ENCODE measurements at regions not wholly inside any gene's neighbourhood (a gene's known extent, or its start where the extent isn't known, plus 50 kb on each side); places are given as distances from the start of the nearest gene placed in this dataset.

DNA sequence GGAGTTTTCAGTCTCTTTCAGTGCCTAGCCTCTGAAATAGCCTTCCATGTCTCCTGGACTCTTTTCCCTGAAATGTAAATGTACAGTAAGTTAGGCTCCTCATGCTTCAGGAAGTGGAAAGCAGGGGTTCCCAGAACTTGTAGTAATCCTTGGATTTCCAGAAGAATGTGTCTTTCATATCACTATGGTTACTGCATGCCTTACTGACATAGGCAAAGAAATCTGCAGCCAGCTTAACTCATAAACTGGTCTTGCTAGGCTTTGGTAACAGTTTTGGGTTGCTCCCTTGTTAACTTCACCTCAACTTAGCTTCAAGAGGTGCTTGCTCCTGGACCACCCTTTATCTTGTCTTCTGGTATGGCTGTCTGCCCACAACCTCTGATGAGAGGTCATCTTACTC, 686.8 kb upstream of the DDX18 start:
- Histone ChIP-seq H3K4me3 (ENCODE audit: low read depth, low read length, poor library complexity, severe bottlenecking) (no peak overlapping the region), H3K9me2 (ENCODE audit: insufficient read depth, low read length) (no peaks in the 10 kb centered on the region), H4K20me1 (ENCODE audit: insufficient read depth, low read length) (no peaks in the 10 kb centered on the region), H3K36me3 (ENCODE audit: insufficient read depth, low read length) (no peaks in the 10 kb centered on the region), H3K27ac (ENCODE audit: low read depth, low read length, poor library complexity, severe bottlenecking) (no peak overlapping the region), H2AFZ (ENCODE audit: low read length) (no peak overlapping the region), H3K79me2 (ENCODE audit: insufficient read depth, low read depth, low read length) (no peaks in the 10 kb centered on the region), H3K4me2 (ENCODE audit: low read length) (no peak overlapping the region), H3K9me3 (ENCODE audit: low read length) (no peaks in the 10 kb centered on the region), H3K4me1 (ENCODE audit: insufficient read depth, low read length, poor library complexity, severe bottlenecking) (no peaks in the 10 kb centered on the region)
- ChIA-PET CTCF (ENCODE audit: unreplicated experiment) (no interaction called here), POLR2A (no interaction called here)
- TF ChIP-seq CTCF (conservative IDR thresholded peaks at IDR 0.05; ENCODE audit: low read length): no peak
- no peak for TF ChIP-seq EZH2phosphoT487 (IDR thresholded peaks at IDR 0.05; ENCODE audit: borderline replicate concordance, low read depth, low read length)
- no TSS peak for BruUV-seq (replicated peaks)
- intact Hi-C loops (cut with micrococcal nuclease; ENCODE audit: unreplicated experiment): no loop called here
- DNase-seq (ENCODE audit: low spot score): no peak

- Histone ChIP-seq H3K9me2 (ENCODE audit: insufficient read depth, low read length) (no peaks in the 10 kb centered on the region), H3K4me1 (ENCODE audit: insufficient read depth, low read length, poor library complexity, severe bottlenecking) (no peaks in the 10 kb centered on the region), H2AFZ (ENCODE audit: low read length) (no peak overlapping the region), H3K4me2 (ENCODE audit: low read length) (no peak overlapping the region), H3K9me3 (ENCODE audit: low read length) (no peaks in the 10 kb centered on the region), H4K20me1 (ENCODE audit: insufficient read depth, low read length) (no peaks in the 10 kb centered on the region), H3K4me3 (ENCODE audit: low read depth, low read length, poor library complexity, severe bottlenecking) (no peak overlapping the region), H3K27ac (ENCODE audit: low read depth, low read length, poor library complexity, severe bottlenecking) (no peak overlapping the region), H3K36me3 (ENCODE audit: insufficient read depth, low read length) (no peaks in the 10 kb centered on the region), H3K79me2 (ENCODE audit: insufficient read depth, low read depth, low read length) (no peaks in the 10 kb centered on the region)
- DNase-seq (ENCODE audit: low spot score): no peak
- no TSS peak for BruUV-seq (replicated peaks)
- POLR2A ChIA-PET: no interaction called here
- no peak for TF ChIP-seq CTCF (conservative IDR thresholded peaks at IDR 0.05; ENCODE audit: low read length)
- TF ChIP-seq EZH2phosphoT487 (IDR thresholded peaks at IDR 0.05; ENCODE audit: borderline replicate concordance, low read depth, low read length): no peak
- intact Hi-C loops (cut with micrococcal nuclease; ENCODE audit: unreplicated experiment): no loop called here
- CTCF ChIA-PET (ENCODE audit: unreplicated experiment): no interaction called here
Observed at GRCh38 chr2:117128461-117128860, 686.0 kb upstream of the DDX18 start.

GRCh38 chr2:117137371-117137770, 677.1 kb upstream of the DDX18 start:
- TF ChIP-seq CTCF (conservative IDR thresholded peaks at IDR 0.05; ENCODE audit: low read length): no peak
- TF ChIP-seq EZH2phosphoT487 (IDR thresholded peaks at IDR 0.05; ENCODE audit: borderline replicate concordance, low read depth, low read length): no peak
- intact Hi-C loops (cut with micrococcal nuclease; ENCODE audit: unreplicated experiment): no loop called here
- no TSS peak for BruUV-seq (replicated peaks)

More at GRCh38 chr2:117137371-117137770, 677.1 kb upstream of the DDX18 start:
- no peaks in the 10 kb centered on the region for H3K79me2 ChIP-seq (ENCODE audit: insufficient read depth, low read depth, low read length)
- H3K9me3 ChIP-seq (ENCODE audit: low read length): no peaks in the 10 kb centered on the region
- no peaks in the 10 kb centered on the region for H3K4me1 ChIP-seq (ENCODE audit: insufficient read depth, low read length, poor library complexity, severe bottlenecking)
- no peak for DNase-seq (ENCODE audit: low spot score)
- CTCF ChIA-PET (ENCODE audit: unreplicated experiment): no interaction called here
- H4K20me1 ChIP-seq (ENCODE audit: insufficient read depth, low read length): no peaks in the 10 kb centered on the region
- no peak overlapping the region for H3K4me3 ChIP-seq (ENCODE audit: low read depth, low read length, poor library complexity, severe bottlenecking)
- POLR2A ChIA-PET: no interaction called here
- H3K27ac ChIP-seq (ENCODE audit: low read depth, low read length, poor library complexity, severe bottlenecking): no peak overlapping the region
- no peak overlapping the region for H2AFZ ChIP-seq (ENCODE audit: low read length)
- H3K36me3 ChIP-seq (ENCODE audit: insufficient read depth, low read length): no peaks in the 10 kb centered on the region
- H3K4me2 ChIP-seq (ENCODE audit: low read length): no peak overlapping the region
- H3K9me2 ChIP-seq (ENCODE audit: insufficient read depth, low read length): no peaks in the 10 kb centered on the region
